ENCODE measurements at regions not wholly inside any gene's neighbourhood (a gene's known extent, or its start where the extent isn't known, plus 50 kb on each side); places are given as distances from the start of the nearest gene placed in this dataset.

GRCh38 chr10:37488792-37489657 is 363.6 kb downstream of the ANKRD30A start:
- TF ChIP-seq CTCF (conservative IDR thresholded peaks at IDR 0.05; ENCODE audit: low read length), result no peak
- no peak for TF ChIP-seq EZH2phosphoT487 (IDR thresholded peaks at IDR 0.05; ENCODE audit: borderline replicate concordance)

Measured in Loucy (cell line).